ENCODE measurements at regions not wholly inside any gene's neighbourhood (a gene's known extent, or its start where the extent isn't known, plus 50 kb on each side); places are given as distances from the start of the nearest gene placed in this dataset.

DNA sequence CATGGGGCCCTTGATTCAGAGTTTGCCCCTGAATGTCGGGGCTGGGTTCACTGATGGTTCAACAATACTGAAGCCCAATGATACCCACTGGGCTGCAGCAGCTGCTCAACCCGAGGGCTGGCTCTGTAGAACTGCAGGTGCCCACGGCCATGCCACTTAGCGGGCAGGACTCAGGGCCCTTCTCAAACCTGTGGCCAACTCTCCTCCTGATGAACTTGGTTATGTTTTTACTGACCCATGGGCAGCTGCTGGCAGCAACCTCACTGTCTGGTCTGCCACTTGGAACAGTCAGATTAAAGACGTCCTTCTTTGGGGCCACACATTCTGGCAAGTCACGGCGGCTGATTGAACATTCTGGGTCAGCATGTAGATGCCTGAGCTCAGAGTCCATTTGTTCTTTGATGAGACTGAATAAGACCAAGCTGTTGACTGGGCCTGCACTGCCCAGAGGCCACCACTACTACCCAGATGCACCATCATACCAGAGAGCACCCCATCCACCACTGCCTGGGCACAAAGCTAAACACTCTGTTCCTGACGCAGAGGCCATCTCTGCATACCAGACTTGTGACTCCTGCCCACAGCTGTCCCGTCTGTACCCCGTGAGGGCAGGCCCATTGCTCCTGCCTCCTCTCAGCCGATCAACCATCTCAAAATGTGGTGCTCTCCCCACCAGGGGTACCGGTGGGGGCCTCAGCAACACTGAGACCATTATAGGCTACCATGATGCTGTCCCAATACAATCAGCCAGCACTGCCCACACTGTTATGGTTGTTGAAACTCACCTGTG lies 67.8 kb downstream of the SHANK2 start:
- ATAC-seq = no peak
- H3K9ac ChIP-seq (ENCODE audit: low read length) = no peak overlapping the region
- H3K4me2 ChIP-seq (ENCODE audit: low read length) = no peak overlapping the region
- no peak for DNase-seq
- TF ChIP-seq CTCF (conservative IDR thresholded peaks at IDR 0.05; ENCODE audit: low read depth, low read length) = no peak
- TF ChIP-seq EZH2phosphoT487 (IDR thresholded peaks at IDR 0.05; ENCODE audit: borderline replicate concordance, low read length) = no peak
- no peak for TF ChIP-seq EZH2 (IDR thresholded peaks at IDR 0.05; ENCODE audit: low read length, unreplicated experiment)
- no peak overlapping the region for H3K4me3 ChIP-seq (ENCODE audit: low read length)
- no peak overlapping the region for H2AFZ ChIP-seq (ENCODE audit: low read length)
- H3K4me1 ChIP-seq (ENCODE audit: insufficient read depth, low read length) = no peaks in the 10 kb centered on the region
- no peaks in the 10 kb centered on the region for H3K36me3 ChIP-seq (ENCODE audit: low read depth, low read length)
- H3K27ac ChIP-seq (ENCODE audit: low read length) = no peak overlapping the region
- no peaks in the 10 kb centered on the region for H3F3A ChIP-seq (ENCODE audit: low read length, unreplicated experiment)
- no peaks in the 10 kb centered on the region for H4K20me1 ChIP-seq (ENCODE audit: low read length)
- ChIA-PET POLR2A (ENCODE audit: unreplicated experiment) (no interaction called here), CTCF (no interaction called here)
- no peaks in the 10 kb centered on the region for H3K9me3 ChIP-seq (ENCODE audit: low read length)
- no peaks in the 10 kb centered on the region; the same call in 1 of the 2 replicates for H3K79me2 ChIP-seq (ENCODE audit: low read length)
- intact Hi-C loops (cut with micrococcal nuclease) = no loop called here
- BruUV-seq (replicated peaks) = no TSS peak
- H3K27me3 ChIP-seq (ENCODE audit: low read length) = no peaks in the 10 kb centered on the region
- H3K9me2 ChIP-seq (replicated peaks; ENCODE audit: low read length) = no peaks in the 10 kb centered on the region

DNA sequence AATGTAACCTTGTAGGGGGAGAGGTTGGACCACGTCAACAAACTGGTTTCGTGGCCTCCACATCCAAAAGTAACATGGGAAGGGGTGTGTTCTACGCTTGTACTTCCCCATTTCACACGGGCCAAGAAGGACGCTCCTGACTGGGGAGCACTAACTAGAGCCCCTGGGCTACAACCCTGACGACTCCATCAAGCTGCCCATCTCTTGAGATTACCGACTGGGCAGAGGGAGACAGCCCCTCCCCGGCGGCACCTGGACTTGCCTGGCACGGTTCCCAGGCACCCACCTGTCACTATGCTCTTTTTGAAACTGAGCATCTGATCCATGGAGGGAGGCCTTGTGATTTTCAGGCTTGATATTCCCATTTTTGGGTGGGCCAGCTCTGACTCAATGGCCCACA lies 68.5 kb downstream of the SHANK2 start:
- BruUV-seq (replicated peaks) = no TSS peak
- CTCF ChIA-PET = no interaction called here
- TF ChIP-seq EZH2phosphoT487 (IDR thresholded peaks at IDR 0.05; ENCODE audit: borderline replicate concordance, low read length) = no peak
- TF ChIP-seq EZH2 (IDR thresholded peaks at IDR 0.05; ENCODE audit: low read length, unreplicated experiment) = no peak
- TF ChIP-seq CTCF (conservative IDR thresholded peaks at IDR 0.05; ENCODE audit: low read depth, low read length) = no peak

More for the DNA sequence above, 68.5 kb downstream of the SHANK2 start:
- Histone ChIP-seq H3K9ac (ENCODE audit: low read length) (no peak overlapping the region), H3K4me2 (ENCODE audit: low read length) (no peak overlapping the region), H2AFZ (ENCODE audit: low read length) (no peak overlapping the region), H3K4me3 (ENCODE audit: low read length) (no peak overlapping the region), H3K4me1 (ENCODE audit: insufficient read depth, low read length) (no peaks in the 10 kb centered on the region), H3K9me2 (replicated peaks; ENCODE audit: low read length) (no peaks in the 10 kb centered on the region), H3K27ac (ENCODE audit: low read length) (no peak overlapping the region), H3F3A (ENCODE audit: low read length, unreplicated experiment) (no peaks in the 10 kb centered on the region), H3K36me3 (ENCODE audit: low read depth, low read length) (no peaks in the 10 kb centered on the region), H3K9me3 (ENCODE audit: low read length) (no peaks in the 10 kb centered on the region), H4K20me1 (ENCODE audit: low read length) (no peaks in the 10 kb centered on the region), H3K27me3 (ENCODE audit: low read length) (no peaks in the 10 kb centered on the region), H3K79me2 (ENCODE audit: low read length) (no peaks in the 10 kb centered on the region; the same call in 1 of the 2 replicates)
- DNase-seq = no peak
- POLR2A ChIA-PET (ENCODE audit: unreplicated experiment) = no interaction called here
- no peak for ATAC-seq
- intact Hi-C loops (cut with micrococcal nuclease) = no loop called here
